Stimulated activated CD4-positive, alpha-beta T cell treated with anti-CD3 and anti-CD28 coated beads, Interleukin-12 subunit alpha, Interleukin-12 subunit beta, amount 100 ng/mL, for 48 hours (primary cell): ENCODE measurements at regions not wholly inside any gene's neighbourhood (a gene's known extent, or its start where the extent isn't known, plus 50 kb on each side); places are given as distances from the start of the nearest gene placed in this dataset.
"Not testable (repeated sequence)": the region's sequence is repeated elsewhere in the genome, so short reads cannot be mapped to it uniquely, and the experiment has no call there.

ENCODE experiments used
- DNase-seq, 3 donors: peaks; one replicate each; pipeline ENCODE4 v3.0.0-alpha.2; 2020; ENCODE audit warnings: low read depth in 2 of 3, low spot score in 1 of 3

- DNase-seq, result no peak
These were observed 170.1 kb downstream of the RPRM start for GRCh38 chr2:153308466-153308865.

GRCh38 chr2:153307223-153307622 is 171.3 kb downstream of the RPRM start:
- no peak for DNase-seq

- no peak for DNase-seq
These were observed 178.8 kb downstream of the RPRM start for GRCh38 chr2:153299809-153300208.

- no peak for DNase-seq
These were observed 179.3 kb downstream of the RPRM start for GRCh38 chr2:153299217-153299616.

- DNase-seq, result no peak
These were observed 184.3 kb downstream of the RPRM start for GRCh38 chr2:153294199-153294786.

- DNase-seq, result no peak
These were observed 186.8 kb downstream of the RPRM start for GRCh38 chr2:153291718-153292117.

GRCh38 chr2:153287109-153287801 is 191.3 kb downstream of the RPRM start:
- peak in 1 of 3 donors; percentile 0 for DNase-seq

- no peak for DNase-seq
These were observed 209.6 kb downstream of the RPRM start for GRCh38 chr2:153268941-153269461.

GRCh38 chr2:153256876-153257275 is 221.7 kb downstream of the RPRM start:
- DNase-seq, result not testable (repeated sequence)

GRCh38 chr2:153246636-153247035 is 231.9 kb downstream of the RPRM start:
- DNase-seq, result not testable (repeated sequence)

- DNase-seq, result no peak
These were observed 243.0 kb downstream of the RPRM start for GRCh38 chr2:153235516-153235915.

GRCh38 chr2:153232464-153232863 is 246.1 kb downstream of the RPRM start:
- no peak for DNase-seq

GRCh38 chr2:153230977-153231376 is 247.6 kb downstream of the RPRM start:
- no peak for DNase-seq

- DNase-seq, result no peak
These were observed 249.7 kb downstream of the RPRM start for GRCh38 chr2:153228904-153229303.

GRCh38 chr2:153227981-153228380 is 250.6 kb downstream of the RPRM start:
- no peak for DNase-seq

- no peak for DNase-seq
These were observed 256.1 kb downstream of the RPRM start for GRCh38 chr2:153222231-153223165.

- DNase-seq, result no peak
These were observed 257.1 kb downstream of the RPRM start for GRCh38 chr2:153221506-153221905.

GRCh38 chr2:153221087-153221486 is 257.5 kb downstream of the RPRM start:
- DNase-seq, result no peak

GRCh38 chr2:153218851-153219250 is 259.7 kb downstream of the RPRM start:
- no peak for DNase-seq

- no peak for DNase-seq
These were observed 264.2 kb downstream of the RPRM start for GRCh38 chr2:153214337-153214736.

GRCh38 chr2:153213022-153213421 is 265.5 kb downstream of the RPRM start:
- DNase-seq, result no peak
